GM19240 (cell line): ENCODE measurements at regions not wholly inside any gene's neighbourhood (a gene's known extent, or its start where the extent isn't known, plus 50 kb on each side); places are given as distances from the start of the nearest gene placed in this dataset.
"Not testable (repeated sequence)": the region's sequence is repeated elsewhere in the genome, so short reads cannot be mapped to it uniquely, and the experiment has no call there.

ENCODE experiments used
- DNase-seq: peaks from one replicate; pipeline ENCODE4 v3.0.0; 2011; ENCODE audit warnings: low spot score; ENCODE audit not compliant: insufficient read length

GRCh38 chr1:83135524-83136157, 863.3 kb downstream of the TTLL7 start:
- not testable (repeated sequence) for DNase-seq

GRCh38 chr1:83134322-83135014, 864.5 kb downstream of the TTLL7 start:
- not testable (repeated sequence) for DNase-seq

GRCh38 chr1:83131692-83131955, 867.3 kb downstream of the TTLL7 start:
- DNase-seq, result no peak

- no peak for DNase-seq
These were observed 867.8 kb downstream of the TTLL7 start for GRCh38 chr1:83130886-83131691.

GRCh38 chr1:83129107-83129506, 869.8 kb downstream of the TTLL7 start:
- DNase-seq, result no peak

GRCh38 chr1:83125456-83125855, 873.5 kb downstream of the TTLL7 start:
- no peak for DNase-seq

- DNase-seq, result no peak
These were observed 875.9 kb downstream of the TTLL7 start for GRCh38 chr1:83123019-83123418.

- no peak for DNase-seq
These were observed 880.5 kb downstream of the TTLL7 start for GRCh38 chr1:83118472-83118871.

- not testable (repeated sequence) for DNase-seq
These were observed 881.9 kb downstream of the TTLL7 start for GRCh38 chr1:83117030-83117429.

GRCh38 chr1:83115785-83116184, 883.1 kb downstream of the TTLL7 start:
- DNase-seq, result no peak

GRCh38 chr1:83114136-83114834, 884.6 kb downstream of the TTLL7 start:
- DNase-seq, result no peak

- no peak for DNase-seq
These were observed 885.3 kb downstream of the TTLL7 start for GRCh38 chr1:83113652-83114051.

GRCh38 chr1:83112248-83112885, 886.6 kb downstream of the TTLL7 start:
- no peak for DNase-seq

- DNase-seq, result no peak
These were observed 888.8 kb downstream of the TTLL7 start for GRCh38 chr1:83110156-83110555.

- DNase-seq, result no peak
These were observed 889.2 kb downstream of the TTLL7 start for GRCh38 chr1:83109692-83110091.

- no peak for DNase-seq
These were observed 894.4 kb downstream of the TTLL7 start for GRCh38 chr1:83104558-83104957.

- DNase-seq, result no peak
These were observed 895.6 kb downstream of the TTLL7 start for GRCh38 chr1:83103341-83103740.

- no peak for DNase-seq
These were observed 896.3 kb downstream of the TTLL7 start for GRCh38 chr1:83102630-83103071.

GRCh38 chr1:83101406-83101805, 897.5 kb downstream of the TTLL7 start:
- no peak for DNase-seq

- DNase-seq, result no peak
These were observed 898.8 kb downstream of the TTLL7 start for GRCh38 chr1:83100133-83100532.

- no peak for DNase-seq
These were observed 900.1 kb downstream of the TTLL7 start for GRCh38 chr1:83098791-83099190.
